Lung microvascular endothelial cell (primary cell): ENCODE measurements at regions not wholly inside any gene's neighbourhood (a gene's known extent, or its start where the extent isn't known, plus 50 kb on each side); places are given as distances from the start of the nearest gene placed in this dataset.

Experiments
- DNase-seq, 2 donors: peaks; one replicate each; pipeline versions ENCODE4 v3.0.0 to v3.0.0-alpha.2; 2010; ENCODE audit warnings: low read depth in 2 of 2

DNA sequence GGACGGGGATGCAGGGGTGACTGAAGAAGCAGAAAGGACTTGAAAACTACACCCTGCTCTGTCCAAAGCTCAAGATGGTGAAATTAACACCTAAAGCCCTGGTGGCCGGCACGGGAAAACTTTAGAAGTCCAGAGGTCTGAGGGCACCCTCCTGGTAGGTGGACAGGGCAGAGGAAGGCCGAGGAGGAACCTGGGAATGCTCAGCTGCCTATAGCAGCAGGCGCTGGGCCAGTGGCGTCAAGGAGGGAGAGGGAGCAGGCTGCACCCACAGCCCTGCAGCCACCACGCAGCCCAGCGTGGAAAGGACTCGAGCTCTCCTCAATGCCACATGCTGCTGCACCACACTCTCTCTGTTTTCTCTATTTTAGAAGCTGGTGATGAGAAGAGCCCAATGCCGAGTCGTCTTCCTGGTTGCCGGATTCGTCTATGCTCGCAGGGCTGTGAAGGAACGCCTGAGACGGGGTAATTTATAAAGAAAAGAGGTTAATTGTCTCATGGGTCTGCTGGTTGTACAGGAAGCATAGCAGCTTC lies 248.3 kb upstream of the AFDN start:
- no peak for DNase-seq

DNA sequence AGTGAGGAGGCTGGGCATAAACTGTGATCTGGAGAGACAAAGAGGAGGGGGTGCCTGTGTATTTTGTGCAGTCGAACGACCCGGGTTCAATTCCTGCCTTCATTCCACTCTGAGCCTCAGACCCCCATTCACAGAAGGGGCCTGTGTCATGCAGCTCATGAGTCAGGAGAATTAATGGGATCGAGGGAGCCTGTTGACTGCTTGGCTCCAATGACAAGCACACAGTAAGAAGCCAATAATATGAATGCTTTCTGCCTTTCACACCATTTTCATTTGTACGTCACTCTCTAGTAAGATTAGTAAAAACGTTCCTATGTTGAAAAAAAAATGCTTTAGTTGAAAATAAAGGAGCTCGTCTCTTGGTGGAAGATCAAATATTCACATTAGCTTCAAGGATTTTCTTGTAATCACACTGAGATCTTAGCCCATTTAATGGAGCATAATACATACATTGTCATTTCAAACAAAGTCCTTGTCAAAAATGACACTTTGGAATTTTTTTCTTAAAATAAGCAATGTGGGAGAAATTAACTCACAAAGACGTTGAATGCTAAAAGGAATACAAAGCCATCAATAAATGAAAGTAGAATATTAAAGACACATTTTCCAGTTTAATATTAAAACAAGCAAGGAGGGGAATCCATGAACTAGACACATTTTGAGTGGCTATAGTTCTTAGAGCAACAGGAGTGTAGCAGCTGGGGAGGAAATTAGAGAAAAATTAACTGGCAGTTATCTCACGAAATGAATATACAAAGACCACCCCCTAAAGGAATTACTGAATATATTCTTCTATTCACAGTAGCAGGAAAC lies 246.7 kb upstream of the AFDN start:
- DNase-seq: no peak

- DNase-seq: no peak
Measured at GRCh38 chr6:167580619-167580911, 246.1 kb upstream of the AFDN start.

GRCh38 chr6:167581637-167582036 lies 245.1 kb upstream of the AFDN start:
- no peak for DNase-seq

DNA sequence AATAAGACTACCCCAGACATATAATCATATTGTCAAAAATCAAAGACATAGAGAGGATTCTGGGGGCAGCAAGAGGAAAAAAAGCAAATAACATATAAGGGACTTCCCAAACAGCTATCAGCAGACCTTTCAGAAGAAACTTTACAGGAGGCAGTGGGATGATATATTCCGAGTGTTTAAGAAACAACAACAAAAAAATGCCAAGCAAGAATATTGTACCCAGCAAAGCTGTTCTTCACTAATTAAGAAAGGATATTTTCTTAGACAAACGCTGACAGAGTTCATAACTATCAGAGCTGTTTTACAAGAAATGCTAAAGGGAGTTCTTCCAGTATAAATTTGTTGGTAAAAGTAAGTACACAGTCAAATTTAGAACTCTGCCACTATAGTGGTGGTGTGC lies 243.3 kb upstream of the AFDN start:
- DNase-seq: no peak

GRCh38 chr6:167588181-167588919 lies 238.4 kb upstream of the AFDN start:
- peak in 1 of 2 donors; percentile 77 for DNase-seq

- no peak for DNase-seq
Measured at GRCh38 chr6:167588920-167589614, 237.6 kb upstream of the AFDN start.

DNA sequence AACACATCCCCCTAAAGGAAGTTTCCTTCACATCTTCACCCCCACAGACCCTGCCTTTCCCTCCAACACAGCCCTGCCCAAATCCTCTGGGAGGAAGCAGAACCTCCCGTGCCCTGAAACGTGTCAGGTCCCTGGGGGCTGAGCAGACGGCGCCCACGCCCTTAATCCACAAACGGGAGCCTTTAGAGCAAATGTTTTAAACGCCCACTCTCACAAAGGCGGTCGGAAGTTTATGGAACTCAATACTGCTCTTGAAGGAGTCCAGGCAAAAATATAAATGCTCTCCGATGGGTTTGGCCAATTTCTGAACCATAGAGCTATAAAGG lies 237.1 kb upstream of the AFDN start:
- no peak for DNase-seq

- DNase-seq: no peak
Measured at GRCh38 chr6:167590193-167590592, 236.5 kb upstream of the AFDN start.
